Stomach (tissue), 4 donors: ENCODE measurements at regions not wholly inside any gene's neighbourhood (a gene's known extent, or its start where the extent isn't known, plus 50 kb on each side); places are given as distances from the start of the nearest gene placed in this dataset.

Experiments
- CTCF ChIP-seq, 7 experiments: fragments of 450-650 bp in 4 of 7; fragments of 200-600 bp in 3 of 7; sonication (generic) in 3 of 7; IDR thresholded peaks; one replicate each; pipeline ENCODE4 v1.5.1; 2016 to 2019; ENCODE audit warnings: antibody characterized with exemption in 7 of 7, control low read depth in 2 of 7, mild to moderate bottlenecking in 1 of 7
- EP300 ChIP-seq: sonication (generic); formaldehyde crosslinking; IDR thresholded peaks from one replicate; pipeline ENCODE4 v1.6.1; 2017; ENCODE audit warnings: antibody characterized with exemption
- POLR2A ChIP-seq, 4 donors: fragments of 450-650 bp; IDR thresholded peaks; one replicate each; pipeline ENCODE4 v1.6.1; 2016; ENCODE audit warnings: antibody characterized with exemption in 4 of 4, control low read depth in 2 of 4, mild to moderate bottlenecking in 1 of 4, moderate library complexity in 1 of 4

DNA sequence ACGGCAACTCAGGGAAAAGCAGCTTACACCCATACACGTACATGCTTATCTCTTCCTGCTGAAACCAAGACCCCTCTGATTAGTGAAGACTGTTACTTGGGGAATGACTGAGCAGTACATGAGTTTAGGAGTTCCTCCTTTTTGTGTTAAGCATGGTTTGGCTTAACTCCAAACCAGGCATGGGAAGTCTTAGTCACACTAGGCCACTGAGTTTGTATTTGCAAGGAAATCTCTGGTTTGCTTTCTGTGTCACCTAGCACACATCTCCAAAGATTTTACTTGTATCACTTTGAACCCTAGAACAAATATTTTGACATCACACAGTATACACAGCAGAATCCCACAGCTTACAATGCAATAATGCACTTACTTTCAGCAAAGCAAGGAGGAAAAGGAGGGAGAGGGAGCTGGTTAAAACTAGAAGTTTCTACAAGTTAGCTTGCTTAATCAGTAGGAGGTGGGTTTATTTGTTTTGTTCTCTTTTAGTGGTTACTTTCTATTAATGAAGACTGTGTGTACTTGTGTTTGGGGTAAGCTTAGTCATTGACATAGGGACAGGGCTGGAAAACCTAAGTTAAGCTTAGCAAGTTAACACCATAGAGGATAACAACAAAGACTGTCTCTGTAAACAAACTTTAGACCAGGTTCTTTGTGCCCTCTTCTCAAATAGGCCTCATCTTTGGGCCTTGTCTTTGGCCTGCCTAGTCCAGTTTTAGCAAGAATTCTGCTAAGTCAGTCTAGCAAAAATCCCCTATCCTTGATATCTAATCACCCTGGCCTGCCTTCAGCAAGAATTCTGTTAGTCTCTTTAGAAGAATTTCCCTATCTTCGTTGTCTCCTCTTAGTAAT is 219.4 kb downstream of the MREG start:
- TF ChIP-seq CTCF (IDR thresholded peaks at IDR 0.05): no peak
- TF ChIP-seq EP300: no peak
- TF ChIP-seq POLR2A (IDR thresholded peaks at IDR 0.05): no peak
